Heart left ventricle (tissue), 16 donors: ENCODE measurements at regions not wholly inside any gene's neighbourhood (a gene's known extent, or its start where the extent isn't known, plus 50 kb on each side); places are given as distances from the start of the nearest gene placed in this dataset.

Experiments
- ATAC-seq, 4 donors: fragments of 200-7000 bp; cut with Tn5 transposase; one replicate each; pipeline ENCODE4 v1.9.1; 2020 to 2022; ENCODE audit warnings: moderate library complexity in 4 of 4, mild to moderate bottlenecking in 3 of 4, moderate number of reproducible peaks in 1 of 4
- DNase-seq, 5 donors: peaks; one replicate each; pipeline ENCODE4 v3.0.0-alpha.2; 2020
- H3K27ac ChIP-seq, 12 donors: fragments of 200-600 bp; sonication (generic) in 4 of 12; one replicate each; pipeline versions ENCODE4 v1.5.0 to v1.8.0; 2016 to 2022; ENCODE audit warnings: mild to moderate bottlenecking in 2 of 12
- H3K27me3 ChIP-seq, 9 donors: fragments of 200-600 bp; sonication (generic) in 2 of 9; one replicate each; pipeline versions ENCODE4 v1.5.1 to v1.8.0; 2016 to 2022; ENCODE audit warnings: mild to moderate bottlenecking in 3 of 9
- H3K36me3 ChIP-seq, 9 donors: fragments of 200-600 bp; sonication (generic) in 2 of 9; one replicate each; pipeline versions ENCODE4 v1.5.0 to v1.8.0; 2018 to 2022; ENCODE audit warnings: mild to moderate bottlenecking in 2 of 9
- H3K4me1 ChIP-seq, 12 donors: fragments of 200-600 bp; sonication (generic) in 4 of 12; one replicate each; pipeline versions ENCODE4 v1.5.0 to v1.8.0; 2016 to 2022; ENCODE audit warnings: mild to moderate bottlenecking in 3 of 12
- H3K4me3 ChIP-seq, 12 donors: fragments of 200-600 bp; sonication (generic) in 4 of 12; one replicate each; pipeline versions ENCODE4 v1.5.0 to v1.8.0; 2017 to 2022; ENCODE audit warnings: mild to moderate bottlenecking in 9 of 12, moderate library complexity in 4 of 12
- H3K9me3 ChIP-seq, 12 donors: fragments of 200-600 bp; sonication (generic) in 4 of 12; one replicate each; pipeline versions ENCODE4 v1.5.0 to v1.8.0; 2016 to 2022; ENCODE audit warnings: mild to moderate bottlenecking in 1 of 12
- CTCF ChIP-seq, 12 donors: fragments of 200-600 bp; sonication (generic) in 4 of 12; IDR thresholded peaks; one replicate each; pipeline versions ENCODE4 v1.5.0 to v1.8.0; 2018 to 2022; ENCODE audit warnings: antibody characterized with exemption in 12 of 12, mild to moderate bottlenecking in 5 of 12
- POLR2A ChIP-seq, 2 donors: fragments of 450-650 bp; IDR thresholded peaks; one replicate each; pipeline ENCODE4 v1.6.1; 2017; ENCODE audit warnings: antibody characterized with exemption in 2 of 2, mild to moderate bottlenecking in 2 of 2, moderate library complexity in 2 of 2
- WGBS, 4 donors: extraction: QIAGEN DNeasy Blood & Tissue Kit in 2 of 4; methylation state at CpG; one replicate each; pipeline versions ENCODE4 v1.1.5 to v1.1.7; 2013 to 2018; 5-methylcytosine and 5-hydroxymethylcytosine counted together
- intact Hi-C, 10 donors: fragments of 100-400 bp; cut with DNase I; formaldehyde crosslinking; loops; one replicate each; pipeline versions ENCODE4 v1.11.1 to v1.14.2; 2022
- donor health status: ischemic (EF 13 %, LVEDD 7.1; RV severe dilation, severe dysfunction).
- donor health status: healthy with polysubstance abuse.
- donor health status: DM: no; HTN: yes; CAD: no.
- donor health status: DM: no; HTN: no; CAD: no.
- donor health status: ischemic (EF 25% LVEDD 6.9; RV normal size, moderate dysfunction).
- donor health status: ischemic (EF 25% LVEDD 5.7; RV mildly dilated, moderate dysfunction).
- donor health status: healthy.
- donor health status: DM: yes; HTN: yes; CAD: no.
- donor health status: ischemic (EF 35%, LVEDD 5.7; RV mildly dilated, moderate dysfunction).
- donor health status: nonischemic (EF 11% LVEDD 7.7; RV severe dilation, severe dysfunction).
- donor health status: DM: yes; HTN: yes; CAD: no.
- donor health status: PGD.
- donor health status: ischemic (EF 29% LVEDD 5.4; RV normal size, mild dysfunction).
- donor health status: nonischemic (EF 23%, LVEDD 6.1; RV moderate dilation, normal function).

- no peak for TF ChIP-seq CTCF (IDR thresholded peaks at IDR 0.05)
- no peak for TF ChIP-seq POLR2A (IDR thresholded peaks at IDR 0.05)
- Histone ChIP-seq H3K27me3 (no peaks in the 10 kb centered on the region), H3K36me3 (no peaks in the 10 kb centered on the region), H3K4me3 (no peak overlapping the region), H3K9me3 (peaks cover 0 to 11% (median 0%) of the 10 kb centered on the region in 12 donors), H3K27ac (no peak overlapping the region), H3K4me1 (no peaks in the 10 kb centered on the region)
- intact Hi-C loops: no loop called here
- ATAC-seq: no peak
- 61 to 73% (median 65%) methylated on average over 2 of the region's 2 CpGs for WGBS, 4 donors
- DNase-seq: no peak
These were observed 77.8 kb upstream of the PRSS1 start for GRCh38 chr7:142671506-142671905.

- no peaks in the 10 kb centered on the region for H3K36me3 ChIP-seq
- intact Hi-C loops: no loop called here
- no peak overlapping the region for H3K4me3 ChIP-seq
- WGBS, 4 donors: 14 to 56% (median 38%) methylated on average over 1 of the region's 1 CpG
- TF ChIP-seq POLR2A (IDR thresholded peaks at IDR 0.05) (no peak), CTCF (IDR thresholded peaks at IDR 0.05) (no peak)
- ATAC-seq: no peak
- no peak overlapping the region for H3K27ac ChIP-seq
- no peaks in the 10 kb centered on the region for H3K4me1 ChIP-seq
- no peaks in the 10 kb centered on the region for H3K27me3 ChIP-seq
- DNase-seq: no peak
- peaks cover 0 to 11% (median 0%) of the 10 kb centered on the region in 12 donors for H3K9me3 ChIP-seq
These were observed 78.8 kb upstream of the PRSS1 start for GRCh38 chr7:142670511-142670910.

- Histone ChIP-seq H3K27me3 (no peaks in the 10 kb centered on the region), H3K36me3 (no peaks in the 10 kb centered on the region), H3K27ac (no peak overlapping the region), H3K4me1 (no peaks in the 10 kb centered on the region), H3K9me3 (peaks cover 0 to 3% (median 0%) of the 10 kb centered on the region in 12 donors), H3K4me3 (no peak overlapping the region)
- intact Hi-C loops: loop anchor here in 5 of 10 donors (1.0 to 10.0 kb wide), 5 partner anchors 113 to 118 kb away; no protein-coding TSS in a partner anchor
- no peak for ATAC-seq
- TF ChIP-seq CTCF (IDR thresholded peaks at IDR 0.05) (peak in 8 of 12 donors; percentile 25 to 44 (median 37)), POLR2A (IDR thresholded peaks at IDR 0.05) (no peak)
- 33 to 39% (median 36%) methylated on average over 2 of the region's 2 CpGs for WGBS, 4 donors
- DNase-seq: no peak
These were observed 80.1 kb upstream of the PRSS1 start for GRCh38 chr7:142669074-142669654.

- DNase-seq (no peak), ATAC-seq (no peak)
- no peak for TF ChIP-seq CTCF (IDR thresholded peaks at IDR 0.05)
- no peak for TF ChIP-seq POLR2A (IDR thresholded peaks at IDR 0.05)
- Histone ChIP-seq H3K27me3 (no peaks in the 10 kb centered on the region), H3K27ac (no peak overlapping the region), H3K36me3 (no peaks in the 10 kb centered on the region), H3K9me3 (peaks cover 0 to under 1% (median 0%) of the 10 kb centered on the region in 12 donors), H3K4me1 (no peaks in the 10 kb centered on the region), H3K4me3 (no peak overlapping the region)
- intact Hi-C loops: loop anchor here in 4 of 10 donors (2.0 to 10.0 kb wide), 4 partner anchors 114 to 119 kb away; no protein-coding TSS in a partner anchor
- WGBS, 4 donors: 39 to 46% (median 42%) methylated on average over 4 of the region's 4 CpGs
These were observed 80.8 kb upstream of the PRSS1 start for GRCh38 chr7:142668495-142668894.
